ENCODE measurements at regions not wholly inside any gene's neighbourhood (a gene's known extent, or its start where the extent isn't known, plus 50 kb on each side); places are given as distances from the start of the nearest gene placed in this dataset.

DNA sequence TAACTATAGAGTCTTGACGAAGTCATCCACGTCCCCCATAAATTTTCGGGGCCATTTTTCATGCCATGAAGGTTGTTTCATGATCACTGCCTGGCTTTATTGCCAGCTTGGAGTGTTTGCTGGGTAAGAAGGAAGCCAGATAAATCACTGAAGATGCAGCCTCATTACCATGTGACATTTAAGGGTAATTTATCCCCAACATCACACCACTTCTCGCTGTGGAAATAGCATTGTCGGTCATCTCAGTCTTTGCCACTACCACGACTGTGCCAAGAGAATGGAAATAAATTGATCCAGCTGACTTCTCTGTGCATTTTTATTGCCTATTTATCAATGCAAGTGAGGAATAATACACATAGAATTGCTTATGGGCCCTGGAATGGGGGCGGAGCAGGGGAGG is 617.9 kb downstream of the AJAP1 start:
- TF ChIP-seq, protein P1, sequence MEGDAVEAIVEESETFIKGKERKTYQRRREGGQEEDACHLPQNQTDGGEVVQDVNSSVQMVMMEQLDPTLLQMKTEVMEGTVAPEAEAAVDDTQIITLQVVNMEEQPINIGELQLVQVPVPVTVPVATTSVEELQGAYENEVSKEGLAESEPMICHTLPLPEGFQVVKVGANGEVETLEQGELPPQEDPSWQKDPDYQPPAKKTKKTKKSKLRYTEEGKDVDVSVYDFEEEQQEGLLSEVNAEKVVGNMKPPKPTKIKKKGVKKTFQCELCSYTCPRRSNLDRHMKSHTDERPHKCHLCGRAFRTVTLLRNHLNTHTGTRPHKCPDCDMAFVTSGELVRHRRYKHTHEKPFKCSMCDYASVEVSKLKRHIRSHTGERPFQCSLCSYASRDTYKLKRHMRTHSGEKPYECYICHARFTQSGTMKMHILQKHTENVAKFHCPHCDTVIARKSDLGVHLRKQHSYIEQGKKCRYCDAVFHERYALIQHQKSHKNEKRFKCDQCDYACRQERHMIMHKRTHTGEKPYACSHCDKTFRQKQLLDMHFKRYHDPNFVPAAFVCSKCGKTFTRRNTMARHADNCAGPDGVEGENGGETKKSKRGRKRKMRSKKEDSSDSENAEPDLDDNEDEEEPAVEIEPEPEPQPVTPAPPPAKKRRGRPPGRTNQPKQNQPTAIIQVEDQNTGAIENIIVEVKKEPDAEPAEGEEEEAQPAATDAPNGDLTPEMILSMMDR (IDR thresholded peaks at IDR 0.05): no peak
- TF ChIP-seq POLR2A (IDR thresholded peaks at IDR 0.05): no peak

Data from lower leg skin (tissue), 3 donors.